ENCODE measurements at regions not wholly inside any gene's neighbourhood (a gene's known extent, or its start where the extent isn't known, plus 50 kb on each side); places are given as distances from the start of the nearest gene placed in this dataset.

DNA sequence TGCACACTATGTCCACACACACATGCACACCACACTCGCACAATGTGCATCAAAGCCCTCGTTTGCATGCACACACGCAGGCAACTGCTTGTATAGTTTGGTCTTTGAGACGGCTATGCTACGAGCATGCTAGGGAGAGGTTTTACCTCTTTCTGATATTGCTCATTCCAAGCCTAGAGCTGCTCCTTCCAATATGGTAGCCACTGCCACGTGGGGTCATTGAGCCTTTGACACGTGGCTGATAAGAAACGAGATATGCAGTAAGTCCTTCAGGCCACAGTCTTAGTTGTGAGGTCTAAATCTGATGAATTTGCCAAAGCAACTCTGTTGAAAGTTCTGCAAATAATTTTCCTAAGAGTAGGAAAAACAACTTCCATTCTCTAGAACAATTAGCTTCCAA lies 204.4 kb downstream of the KLF6 start:
- H3K4me3 ChIP-seq: no peak overlapping the region
- DNase-seq (ENCODE audit: extremely low spot score in 2 of 2): no peak
- TF ChIP-seq, protein P1, sequence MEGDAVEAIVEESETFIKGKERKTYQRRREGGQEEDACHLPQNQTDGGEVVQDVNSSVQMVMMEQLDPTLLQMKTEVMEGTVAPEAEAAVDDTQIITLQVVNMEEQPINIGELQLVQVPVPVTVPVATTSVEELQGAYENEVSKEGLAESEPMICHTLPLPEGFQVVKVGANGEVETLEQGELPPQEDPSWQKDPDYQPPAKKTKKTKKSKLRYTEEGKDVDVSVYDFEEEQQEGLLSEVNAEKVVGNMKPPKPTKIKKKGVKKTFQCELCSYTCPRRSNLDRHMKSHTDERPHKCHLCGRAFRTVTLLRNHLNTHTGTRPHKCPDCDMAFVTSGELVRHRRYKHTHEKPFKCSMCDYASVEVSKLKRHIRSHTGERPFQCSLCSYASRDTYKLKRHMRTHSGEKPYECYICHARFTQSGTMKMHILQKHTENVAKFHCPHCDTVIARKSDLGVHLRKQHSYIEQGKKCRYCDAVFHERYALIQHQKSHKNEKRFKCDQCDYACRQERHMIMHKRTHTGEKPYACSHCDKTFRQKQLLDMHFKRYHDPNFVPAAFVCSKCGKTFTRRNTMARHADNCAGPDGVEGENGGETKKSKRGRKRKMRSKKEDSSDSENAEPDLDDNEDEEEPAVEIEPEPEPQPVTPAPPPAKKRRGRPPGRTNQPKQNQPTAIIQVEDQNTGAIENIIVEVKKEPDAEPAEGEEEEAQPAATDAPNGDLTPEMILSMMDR (IDR thresholded peaks at IDR 0.05): no peak
- TF ChIP-seq POLR2A (IDR thresholded peaks at IDR 0.05) (no peak), POLR2AphosphoS5 (IDR thresholded peaks at IDR 0.05; ENCODE audit: insufficient read depth in 1 of 2, low read depth in 1 of 2) (no peak)
- no peaks in the 10 kb centered on the region for H3K4me1 ChIP-seq
- H3K27ac ChIP-seq: no peak overlapping the region
- no peaks in the 10 kb centered on the region for H3K27me3 ChIP-seq
- H3K36me3 ChIP-seq: no peaks in the 10 kb centered on the region
- intact Hi-C loops (cut with DNase I): no loop called here
- H3K9me3 ChIP-seq: no peaks in the 10 kb centered on the region

- Histone ChIP-seq H3K27ac (no peak overlapping the region), H3K4me1 (no peaks in the 10 kb centered on the region), H3K9me3 (no peaks in the 10 kb centered on the region), H3K27me3 (no peaks in the 10 kb centered on the region), H3K4me3 (no peak overlapping the region), H3K36me3 (no peaks in the 10 kb centered on the region)
- TF ChIP-seq POLR2A (IDR thresholded peaks at IDR 0.05): no peak
- no peak for TF ChIP-seq POLR2AphosphoS5 (IDR thresholded peaks at IDR 0.05; ENCODE audit: insufficient read depth in 1 of 2, low read depth in 1 of 2)
- TF ChIP-seq, protein P1 (IDR thresholded peaks at IDR 0.05): no peak
- intact Hi-C loops (cut with DNase I): no loop called here
- no peak for DNase-seq (ENCODE audit: extremely low spot score in 2 of 2)
Measured at GRCh38 chr10:3579845-3580244, 205.2 kb downstream of the KLF6 start.

DNA sequence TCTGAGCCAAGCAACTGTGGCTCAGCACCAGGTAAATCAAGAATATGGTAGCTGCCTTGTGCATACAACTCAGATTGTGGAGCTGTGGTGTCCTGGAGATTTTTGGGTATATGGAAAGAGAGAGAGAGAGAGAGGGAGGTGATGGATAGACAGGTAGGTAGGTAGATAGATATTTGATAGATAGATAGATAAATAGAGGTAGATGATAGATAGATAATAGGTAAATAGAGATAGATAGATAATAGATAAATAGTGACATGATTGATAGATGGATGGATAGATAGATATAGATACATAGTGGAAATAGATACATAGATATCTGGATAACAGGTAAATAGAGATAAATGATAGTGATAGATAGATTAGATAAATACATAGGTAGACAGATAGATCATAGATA lies 206.3 kb downstream of the KLF6 start:
- DNase-seq (ENCODE audit: extremely low spot score in 2 of 2): no peak
- TF ChIP-seq, protein P1 (IDR thresholded peaks at IDR 0.05): no peak
- TF ChIP-seq POLR2A (IDR thresholded peaks at IDR 0.05): no peak
- H3K27me3 ChIP-seq: no peaks in the 10 kb centered on the region
- no peaks in the 10 kb centered on the region for H3K4me1 ChIP-seq
- H3K9me3 ChIP-seq: no peaks in the 10 kb centered on the region
- no peak overlapping the region for H3K27ac ChIP-seq
- intact Hi-C loops (cut with DNase I): no loop called here
- H3K4me3 ChIP-seq: no peak overlapping the region
- H3K36me3 ChIP-seq: no peaks in the 10 kb centered on the region

- no peaks in the 10 kb centered on the region for H3K4me1 ChIP-seq
- TF ChIP-seq POLR2AphosphoS5 (IDR thresholded peaks at IDR 0.05; ENCODE audit: insufficient read depth in 1 of 2, low read depth in 1 of 2) (no peak), POLR2A (IDR thresholded peaks at IDR 0.05) (no peak)
- TF ChIP-seq, protein P1 (IDR thresholded peaks at IDR 0.05): no peak
- H3K4me3 ChIP-seq: no peak overlapping the region
- H3K36me3 ChIP-seq: no peaks in the 10 kb centered on the region
- no peak for DNase-seq (ENCODE audit: extremely low spot score in 2 of 2)
- intact Hi-C loops (cut with DNase I): no loop called here
- H3K27me3 ChIP-seq: no peaks in the 10 kb centered on the region
- H3K27ac ChIP-seq: no peak overlapping the region
- no peaks in the 10 kb centered on the region for H3K9me3 ChIP-seq
Measured at GRCh38 chr10:3578159-3578558, 206.8 kb downstream of the KLF6 start.

DNA sequence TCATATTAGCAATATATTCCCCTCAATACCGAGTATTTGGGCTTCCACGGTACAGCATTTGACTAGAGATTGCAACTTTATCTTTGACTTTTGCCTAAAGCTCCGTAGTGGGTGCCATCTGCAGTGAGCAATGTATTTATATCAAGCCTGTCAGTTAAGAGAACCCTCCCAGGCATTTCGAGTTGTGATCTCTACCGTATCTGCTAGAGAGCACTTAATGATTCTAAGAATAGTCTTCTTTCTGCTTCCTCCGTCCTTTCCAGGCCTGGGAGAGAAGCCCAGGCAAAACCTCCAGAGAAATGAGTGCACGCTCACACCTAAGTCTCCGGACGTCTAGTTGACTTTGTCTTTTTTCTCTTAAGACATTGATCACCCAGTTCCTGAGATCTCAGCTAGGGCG lies 210.6 kb downstream of the KLF6 start:
- H3K36me3 ChIP-seq: no peaks in the 10 kb centered on the region
- no peak overlapping the region for H3K27ac ChIP-seq
- H3K4me3 ChIP-seq: no peak overlapping the region
- no peak for DNase-seq (ENCODE audit: extremely low spot score in 2 of 2)
- TF ChIP-seq, protein P1 (IDR thresholded peaks at IDR 0.05): no peak
- TF ChIP-seq POLR2AphosphoS5 (IDR thresholded peaks at IDR 0.05; ENCODE audit: insufficient read depth in 1 of 2, low read depth in 1 of 2) (no peak), POLR2A (IDR thresholded peaks at IDR 0.05) (no peak)
- no peaks in the 10 kb centered on the region for H3K4me1 ChIP-seq
- H3K27me3 ChIP-seq: no peaks in the 10 kb centered on the region
- intact Hi-C loops (cut with DNase I): no loop called here
- H3K9me3 ChIP-seq: no peaks in the 10 kb centered on the region

Measured in vagina (tissue), 2 donors.